BE2C (cell line): ENCODE measurements at regions not wholly inside any gene's neighbourhood (a gene's known extent, or its start where the extent isn't known, plus 50 kb on each side); places are given as distances from the start of the nearest gene placed in this dataset.
"Not testable (repeated sequence)": the region's sequence is repeated elsewhere in the genome, so short reads cannot be mapped to it uniquely, and the experiment has no call there.

ENCODE experiments used
- DNase-seq: peaks from one replicate; pipeline ENCODE4 v3.0.0-alpha.2; 2020
- H3K27me3 ChIP-seq: fragments of 250-450 bp; sonication (Bioruptor Pico); 2 replicates; pipeline ENCODE4 v1.5.1; 2020; ENCODE audit warnings: mild to moderate bottlenecking
- H3K36me3 ChIP-seq: fragments of 250-450 bp; sonication (Bioruptor Pico); 2 replicates; pipeline ENCODE4 v1.5.1; 2020; ENCODE audit warnings: mild to moderate bottlenecking
- H3K4me1 ChIP-seq: fragments of 250-450 bp; sonication (Bioruptor Pico); 2 replicates; pipeline ENCODE4 v1.5.1; 2020
- H3K4me3 ChIP-seq: 2 replicates; pipeline ENCODE4 v1.5.1; 2011; ENCODE audit warnings: low read depth, low read length
- H3K9me3 ChIP-seq: fragments of 250-450 bp; sonication (Bioruptor Pico); 2 replicates; pipeline ENCODE4 v1.5.1; 2020
- TF ChIP-seq, protein P1 (sequence below): IDR thresholded peaks from 2 replicates; pipeline ENCODE4 v1.5.1; 2012; ENCODE audit warnings: mild to moderate bottlenecking, low read depth, low read length

DNA sequence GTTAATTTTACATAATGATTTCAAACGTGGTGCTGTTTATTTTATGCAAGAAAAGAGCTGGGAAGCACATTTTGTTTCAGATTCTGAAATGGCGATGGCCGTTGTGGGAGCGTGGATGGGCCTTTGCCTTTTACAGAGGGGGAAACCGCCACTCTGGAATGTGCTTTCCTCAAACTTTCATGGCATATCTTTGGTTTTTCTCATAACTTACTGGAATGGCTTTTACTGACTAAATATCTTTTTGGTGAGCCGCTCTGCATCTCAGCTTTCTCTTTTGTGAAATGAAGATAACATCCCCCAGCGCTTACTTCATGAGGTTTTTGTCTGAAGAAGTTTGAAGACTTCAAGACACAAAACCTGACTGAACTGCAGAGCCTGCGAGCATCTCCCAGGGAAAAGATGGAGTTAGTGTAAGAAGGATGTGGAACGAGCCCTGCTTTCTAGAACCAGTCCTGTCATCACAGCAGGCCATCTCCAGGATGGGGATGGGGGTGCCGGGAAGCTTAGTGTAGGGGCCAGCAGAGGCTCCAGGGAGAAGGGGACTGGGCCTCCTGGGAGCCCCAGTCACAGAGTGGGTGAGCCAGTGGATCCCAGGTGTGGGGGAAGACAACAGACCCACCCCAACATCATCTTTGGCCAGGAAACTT is 61.8 kb upstream of the TIAM2 start:
- H3K9me3 ChIP-seq, result no peaks in the 10 kb centered on the region
- no peak overlapping the region for H3K4me3 ChIP-seq
- H3K27me3 ChIP-seq, result no peaks in the 10 kb centered on the region
- H3K36me3 ChIP-seq, result no peaks in the 10 kb centered on the region
- peaks cover 18% of the 10 kb centered on the region for H3K4me1 ChIP-seq
- TF ChIP-seq, protein P1, sequence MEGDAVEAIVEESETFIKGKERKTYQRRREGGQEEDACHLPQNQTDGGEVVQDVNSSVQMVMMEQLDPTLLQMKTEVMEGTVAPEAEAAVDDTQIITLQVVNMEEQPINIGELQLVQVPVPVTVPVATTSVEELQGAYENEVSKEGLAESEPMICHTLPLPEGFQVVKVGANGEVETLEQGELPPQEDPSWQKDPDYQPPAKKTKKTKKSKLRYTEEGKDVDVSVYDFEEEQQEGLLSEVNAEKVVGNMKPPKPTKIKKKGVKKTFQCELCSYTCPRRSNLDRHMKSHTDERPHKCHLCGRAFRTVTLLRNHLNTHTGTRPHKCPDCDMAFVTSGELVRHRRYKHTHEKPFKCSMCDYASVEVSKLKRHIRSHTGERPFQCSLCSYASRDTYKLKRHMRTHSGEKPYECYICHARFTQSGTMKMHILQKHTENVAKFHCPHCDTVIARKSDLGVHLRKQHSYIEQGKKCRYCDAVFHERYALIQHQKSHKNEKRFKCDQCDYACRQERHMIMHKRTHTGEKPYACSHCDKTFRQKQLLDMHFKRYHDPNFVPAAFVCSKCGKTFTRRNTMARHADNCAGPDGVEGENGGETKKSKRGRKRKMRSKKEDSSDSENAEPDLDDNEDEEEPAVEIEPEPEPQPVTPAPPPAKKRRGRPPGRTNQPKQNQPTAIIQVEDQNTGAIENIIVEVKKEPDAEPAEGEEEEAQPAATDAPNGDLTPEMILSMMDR, result no peak
- DNase-seq, result no peak

DNA sequence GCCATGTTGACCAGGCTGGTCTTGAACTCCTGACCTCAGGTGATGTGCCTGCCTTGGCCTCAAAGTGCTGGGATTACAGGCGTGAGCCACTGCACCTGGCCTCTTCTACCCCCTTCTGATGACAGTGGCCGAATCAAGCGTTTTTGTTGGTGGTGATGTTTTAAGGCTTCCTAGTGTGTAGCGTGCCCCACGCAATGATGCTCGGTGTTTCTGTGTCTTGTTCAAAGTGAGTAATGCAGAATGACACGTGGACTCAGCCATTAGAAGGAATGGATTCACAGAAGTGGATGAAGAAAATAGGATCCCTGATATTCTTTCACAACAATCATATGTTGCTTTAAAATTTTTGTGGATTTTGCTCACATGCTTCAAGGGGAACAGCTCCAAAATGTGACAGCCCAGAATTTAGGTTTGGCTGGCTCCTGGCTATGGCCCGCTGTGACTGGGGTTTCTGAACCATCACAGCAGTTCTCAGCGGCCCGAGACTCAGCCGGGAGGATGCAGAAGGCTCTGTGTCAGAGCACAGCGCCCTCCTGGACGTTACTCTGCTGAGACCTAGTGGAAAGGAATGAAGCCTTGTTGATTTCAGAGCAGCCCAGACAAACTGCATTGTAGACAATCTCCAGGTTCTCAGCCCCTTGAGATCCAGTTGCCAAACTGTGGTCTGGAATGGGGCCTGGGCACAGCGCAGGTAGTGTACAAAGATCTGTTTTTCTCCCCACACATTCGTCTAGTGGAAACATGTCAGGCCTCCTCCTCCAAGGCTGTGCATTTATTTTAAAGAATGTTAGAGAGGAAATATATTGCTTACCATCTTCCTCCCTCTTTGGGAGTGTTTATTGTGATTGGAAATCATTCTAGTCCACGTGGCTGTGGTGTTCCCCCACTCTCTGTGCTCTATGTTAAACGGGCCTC is 57.6 kb upstream of the TIAM2 start:
- peaks cover 4% of the 10 kb centered on the region for H3K4me1 ChIP-seq
- no peaks in the 10 kb centered on the region for H3K27me3 ChIP-seq
- DNase-seq, result no peak
- H3K4me3 ChIP-seq, result no peak overlapping the region
- H3K9me3 ChIP-seq, result no peaks in the 10 kb centered on the region
- H3K36me3 ChIP-seq, result no peaks in the 10 kb centered on the region
- TF ChIP-seq, protein P1, result 0 out of 2 replicates have a peak, but pooled peaks have one; percentile 4

DNA sequence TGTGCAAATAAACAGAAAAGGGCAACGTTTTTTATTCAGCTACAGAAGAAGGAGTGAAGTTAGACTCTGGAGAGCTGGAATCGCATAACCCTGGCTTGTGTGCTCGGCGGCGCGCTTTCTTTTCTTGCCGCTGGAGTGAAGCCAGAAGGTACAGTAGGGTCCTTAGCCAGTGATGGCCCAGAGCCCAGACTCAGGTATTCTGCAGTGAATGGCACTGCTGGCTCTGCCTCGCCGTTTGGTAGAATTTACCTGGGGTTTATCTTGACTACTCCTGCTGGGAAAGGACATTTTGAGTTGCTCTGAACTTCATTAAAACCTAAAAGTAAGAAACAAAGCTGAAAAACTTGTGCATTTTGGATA is 56.9 kb upstream of the TIAM2 start:
- no peaks in the 10 kb centered on the region for H3K27me3 ChIP-seq
- TF ChIP-seq, protein P1, result no peak
- no peaks in the 10 kb centered on the region for H3K9me3 ChIP-seq
- no peaks in the 10 kb centered on the region; the same call in 1 of the 2 replicates for H3K4me1 ChIP-seq
- DNase-seq, result no peak
- H3K36me3 ChIP-seq, result no peaks in the 10 kb centered on the region
- H3K4me3 ChIP-seq, result no peak overlapping the region

- not testable (repeated sequence) for H3K9me3 ChIP-seq, H3K36me3 ChIP-seq, H3K4me3 ChIP-seq, H3K27me3 ChIP-seq, DNase-seq, H3K4me1 ChIP-seq
Measured at GRCh38 chr6:154938727-154939285, 56.3 kb upstream of the TIAM2 start.

DNA sequence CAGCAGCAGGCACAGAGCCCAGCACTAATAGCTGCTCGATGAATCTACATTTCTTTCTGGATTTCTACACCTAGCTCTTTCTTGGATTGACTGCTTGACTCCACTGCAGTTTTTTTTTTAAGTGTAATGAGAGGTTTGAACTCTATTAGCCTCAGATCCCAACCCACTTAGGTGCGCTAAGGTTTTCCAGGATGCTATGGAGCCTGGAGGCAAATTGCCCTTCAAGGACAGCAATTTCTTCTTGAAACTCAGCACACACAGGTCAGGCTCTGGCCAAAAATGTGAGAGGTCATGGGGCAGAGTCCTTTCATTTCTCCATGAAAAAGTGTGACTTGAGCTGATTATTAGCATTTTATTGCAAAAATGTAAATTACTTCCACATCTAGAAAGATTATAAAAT is 52.3 kb upstream of the TIAM2 start:
- no peaks in the 10 kb centered on the region for H3K27me3 ChIP-seq
- DNase-seq, result no peak
- H3K36me3 ChIP-seq, result no peaks in the 10 kb centered on the region
- no peaks in the 10 kb centered on the region for H3K9me3 ChIP-seq
- H3K4me1 ChIP-seq, result no peaks in the 10 kb centered on the region
- no peak overlapping the region for H3K4me3 ChIP-seq
- TF ChIP-seq, protein P1, result no peak

GRCh38 chr6:154945271-154945890 is 49.7 kb upstream of the TIAM2 start:
- H3K9me3 ChIP-seq, result no peaks in the 10 kb centered on the region
- H3K4me3 ChIP-seq, result no peak overlapping the region
- no peak for DNase-seq
- no peaks in the 10 kb centered on the region for H3K36me3 ChIP-seq
- no peaks in the 10 kb centered on the region for H3K27me3 ChIP-seq
- H3K4me1 ChIP-seq, result no peaks in the 10 kb centered on the region
- TF ChIP-seq, protein P1, result no peak
